Ectodermal cell (in vitro differentiated cells): ENCODE measurements at regions not wholly inside any gene's neighbourhood (a gene's known extent, or its start where the extent isn't known, plus 50 kb on each side); places are given as distances from the start of the nearest gene placed in this dataset.

Experiments used
- H3K27ac ChIP-seq: 2 replicates; pipeline ENCODE4 v1.7.0; 2013; ENCODE audit warnings: mild to moderate bottlenecking, low read depth, low read length; ENCODE audit not compliant: insufficient read depth, poor library complexity, severe bottlenecking
- H3K27me3 ChIP-seq: 2 replicates; pipeline ENCODE4 v1.7.0; 2013; ENCODE audit warnings: mild to moderate bottlenecking, low read length; ENCODE audit not compliant: insufficient read depth, control insufficient read depth, poor library complexity, severe bottlenecking
- H3K36me3 ChIP-seq: one replicate; pipeline ENCODE4 v1.7.0; 2013; ENCODE audit warnings: low read length; ENCODE audit not compliant: control insufficient read depth, insufficient read depth
- H3K4me1 ChIP-seq: one replicate; pipeline ENCODE4 v1.7.0; 2013; ENCODE audit warnings: low read length; ENCODE audit not compliant: control insufficient read depth, insufficient read depth
- H3K4me3 ChIP-seq: 2 replicates; pipeline ENCODE4 v1.7.0; 2013; ENCODE audit warnings: low read depth, low read length, control low read depth; ENCODE audit not compliant: insufficient read depth
- H3K9me3 ChIP-seq: 2 replicates; pipeline ENCODE4 v1.7.0; 2013; ENCODE audit warnings: mild to moderate bottlenecking, low read length, moderate library complexity; ENCODE audit not compliant: control insufficient read depth
- WGBS, 2 experiments: methylation state at CpG; one replicate each; pipeline ENCODE4 v1.1.7; 2013; ENCODE audit warnings: missing lambda C conversion rate in 2 of 2; 5-methylcytosine and 5-hydroxymethylcytosine counted together

DNA sequence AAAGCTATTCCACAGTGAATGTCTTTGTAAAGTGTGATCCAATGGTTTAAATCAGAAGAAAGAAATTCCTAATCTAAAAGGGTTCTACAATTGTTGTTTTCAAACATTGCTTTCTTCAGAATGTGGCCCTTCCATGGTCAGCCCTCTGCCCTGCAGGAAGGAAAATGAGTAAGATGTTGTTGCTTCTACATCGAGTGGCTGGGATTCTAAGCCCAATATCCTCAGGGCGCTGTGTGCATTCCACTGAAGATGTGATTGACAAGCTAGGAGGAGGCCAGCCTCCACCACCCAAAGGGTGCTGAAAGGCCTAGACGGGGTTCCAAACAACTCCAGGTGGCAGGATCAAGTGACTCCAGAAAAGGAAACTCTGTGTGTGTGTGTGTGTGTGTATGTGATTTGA lies 316.9 kb upstream of the TSHZ3 start:
- no peaks in the 10 kb centered on the region for H3K27me3 ChIP-seq
- 73 to 75% methylated on average over 3 of the region's 3 CpGs for WGBS, 2 experiments
- no peak overlapping the region for H3K4me3 ChIP-seq
- H3K4me1 ChIP-seq: no peaks in the 10 kb centered on the region
- no peak overlapping the region for H3K27ac ChIP-seq
- H3K9me3 ChIP-seq: no peaks in the 10 kb centered on the region
- no peaks in the 10 kb centered on the region for H3K36me3 ChIP-seq

GRCh38 chr19:31667106-31667505 lies 317.9 kb upstream of the TSHZ3 start:
- Histone ChIP-seq H3K4me3 (no peak overlapping the region), H3K4me1 (no peaks in the 10 kb centered on the region), H3K36me3 (no peaks in the 10 kb centered on the region), H3K9me3 (no peaks in the 10 kb centered on the region), H3K27me3 (no peaks in the 10 kb centered on the region), H3K27ac (no peak overlapping the region)
- WGBS, 2 experiments: 91 to 92% methylated on average over 4 of the region's 4 CpGs

- H3K27me3 ChIP-seq: no peaks in the 10 kb centered on the region
- H3K27ac ChIP-seq: no peak overlapping the region
- H3K9me3 ChIP-seq: no peaks in the 10 kb centered on the region
- no peaks in the 10 kb centered on the region for H3K36me3 ChIP-seq
- no peak overlapping the region for H3K4me3 ChIP-seq
- 96 to 98% methylated on average over 4 of the region's 4 CpGs for WGBS, 2 experiments
- H3K4me1 ChIP-seq: no peaks in the 10 kb centered on the region
Measured at GRCh38 chr19:31668921-31669320, 319.7 kb upstream of the TSHZ3 start.

GRCh38 chr19:31670931-31671330 lies 321.7 kb upstream of the TSHZ3 start:
- Histone ChIP-seq H3K9me3 (no peaks in the 10 kb centered on the region), H3K4me1 (no peaks in the 10 kb centered on the region), H3K4me3 (no peak overlapping the region), H3K36me3 (no peaks in the 10 kb centered on the region), H3K27me3 (no peaks in the 10 kb centered on the region), H3K27ac (no peak overlapping the region)
- 94% methylated on average over 10 of the region's 10 CpGs for WGBS, 2 experiments

- Histone ChIP-seq H3K4me1 (no peaks in the 10 kb centered on the region), H3K9me3 (no peaks in the 10 kb centered on the region), H3K27me3 (no peaks in the 10 kb centered on the region), H3K4me3 (no peak overlapping the region), H3K27ac (no peak overlapping the region), H3K36me3 (no peaks in the 10 kb centered on the region)
- 92% methylated on average over 8 to 10 of the region's 10 CpGs for WGBS, 2 experiments
Measured at GRCh38 chr19:31671411-31672035, 322.3 kb upstream of the TSHZ3 start.

GRCh38 chr19:31674503-31675192 lies 325.4 kb upstream of the TSHZ3 start:
- Histone ChIP-seq H3K27ac (no peak overlapping the region), H3K27me3 (no peaks in the 10 kb centered on the region), H3K9me3 (no peaks in the 10 kb centered on the region), H3K4me1 (no peaks in the 10 kb centered on the region), H3K36me3 (no peaks in the 10 kb centered on the region), H3K4me3 (no peak overlapping the region)
- 93 to 94% methylated on average over 10 to 11 of the region's 11 CpGs for WGBS, 2 experiments

DNA sequence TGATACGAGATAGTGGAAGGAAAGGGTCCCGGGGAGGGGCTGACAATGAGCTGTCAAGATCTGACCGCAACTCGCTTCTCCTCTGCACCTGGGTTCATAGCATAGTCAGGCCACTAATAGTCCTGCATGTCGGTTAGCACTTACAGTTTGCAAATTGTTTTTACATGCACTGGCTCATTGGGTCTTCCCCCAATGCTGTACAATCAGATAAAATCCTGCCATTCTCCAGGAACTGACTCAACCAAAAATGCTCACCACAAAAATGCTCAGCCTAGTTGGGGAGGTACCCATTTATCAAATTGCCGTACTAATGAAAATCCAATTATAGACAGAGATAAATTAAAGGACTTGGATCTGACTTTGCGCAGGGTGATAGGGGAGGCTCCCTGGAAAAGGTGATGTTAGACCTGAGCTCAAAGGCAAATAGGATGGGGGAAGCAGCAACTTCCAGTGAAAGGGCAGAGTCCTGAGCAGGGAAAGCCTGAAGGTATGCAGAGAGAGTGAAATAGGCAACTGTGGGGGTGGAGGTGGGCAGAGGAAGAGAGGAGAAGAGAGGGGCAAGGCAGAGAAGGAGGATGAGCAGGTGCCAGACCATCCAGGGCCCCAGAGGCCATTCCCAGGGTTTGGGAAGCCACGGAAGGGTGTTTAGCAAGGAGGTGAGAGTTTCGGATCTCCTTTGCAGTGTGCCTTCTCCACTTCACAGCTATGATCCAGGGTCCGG lies 326.1 kb upstream of the TSHZ3 start:
- WGBS, 2 experiments: 89 to 91% methylated on average over 10 of the region's 10 CpGs
- Histone ChIP-seq H3K4me3 (no peak overlapping the region), H3K4me1 (no peaks in the 10 kb centered on the region), H3K36me3 (no peaks in the 10 kb centered on the region), H3K27me3 (no peaks in the 10 kb centered on the region), H3K9me3 (no peaks in the 10 kb centered on the region), H3K27ac (no peak overlapping the region)

GRCh38 chr19:31676271-31677004 lies 327.2 kb upstream of the TSHZ3 start:
- WGBS, 2 experiments: 79 to 90% methylated on average over 3 of the region's 3 CpGs

GRCh38 chr19:31678421-31678820 lies 329.2 kb upstream of the TSHZ3 start:
- WGBS, 2 experiments: 91 to 95% methylated on average over 2 to 3 of the region's 3 CpGs

More at GRCh38 chr19:31676271-31677004, 327.2 kb upstream of the TSHZ3 start:
- H3K4me1 ChIP-seq: no peaks in the 10 kb centered on the region
- no peaks in the 10 kb centered on the region for H3K36me3 ChIP-seq
- no peak overlapping the region for H3K27ac ChIP-seq
- H3K9me3 ChIP-seq: no peaks in the 10 kb centered on the region
- no peaks in the 10 kb centered on the region for H3K27me3 ChIP-seq
- H3K4me3 ChIP-seq: no peak overlapping the region

DNA sequence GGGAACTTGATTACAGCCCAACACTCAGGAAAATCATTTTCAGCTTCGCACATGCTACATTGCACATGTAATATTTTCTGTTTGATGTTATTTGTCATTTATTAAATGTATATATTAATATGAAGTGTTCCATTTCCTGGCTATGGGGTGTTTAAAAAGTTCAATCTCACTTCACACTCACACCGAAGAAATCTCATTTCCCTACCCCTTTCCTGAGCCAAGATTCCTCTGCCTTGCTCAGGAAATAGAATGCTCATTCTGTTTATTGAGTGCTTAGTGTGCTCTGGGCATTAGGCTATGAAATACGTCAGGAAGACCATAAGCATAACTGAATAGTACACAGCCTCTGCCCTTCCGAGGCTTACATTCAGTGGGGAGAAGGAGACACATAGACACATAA lies 331.9 kb upstream of the TSHZ3 start:
- H3K9me3 ChIP-seq: no peaks in the 10 kb centered on the region
- no peaks in the 10 kb centered on the region for H3K4me1 ChIP-seq
- H3K4me3 ChIP-seq: no peak overlapping the region
- WGBS, 2 experiments: 89 to 100% methylated on average over 2 to 3 of the region's 4 CpGs
- H3K36me3 ChIP-seq: no peaks in the 10 kb centered on the region
- H3K27me3 ChIP-seq: no peaks in the 10 kb centered on the region
- H3K27ac ChIP-seq: no peak overlapping the region

More at GRCh38 chr19:31678421-31678820, 329.2 kb upstream of the TSHZ3 start:
- Histone ChIP-seq H3K36me3 (no peaks in the 10 kb centered on the region), H3K4me1 (no peaks in the 10 kb centered on the region), H3K4me3 (no peak overlapping the region), H3K27me3 (no peaks in the 10 kb centered on the region), H3K27ac (no peak overlapping the region), H3K9me3 (no peaks in the 10 kb centered on the region)
